ENCODE measurements at regions not wholly inside any gene's neighbourhood (a gene's known extent, or its start where the extent isn't known, plus 50 kb on each side); places are given as distances from the start of the nearest gene placed in this dataset.

DNA sequence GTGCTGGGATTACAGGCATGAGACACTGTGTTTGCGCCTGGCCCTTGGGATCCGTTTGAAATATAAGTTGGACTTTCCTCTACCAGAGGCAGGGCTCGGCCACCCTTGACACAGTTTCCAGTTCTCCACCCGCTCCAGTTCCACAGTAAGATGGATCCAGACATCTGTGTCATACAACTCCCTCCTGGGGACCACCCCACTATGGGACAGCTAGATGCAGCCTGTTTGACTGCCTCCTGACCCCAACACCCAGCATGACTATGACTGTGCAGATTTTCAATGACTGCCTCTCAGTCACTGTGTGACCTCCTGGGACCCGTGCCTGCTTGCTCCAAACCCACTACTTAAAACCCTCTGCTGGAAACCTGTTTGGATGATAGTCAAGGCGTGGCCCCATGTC, 166.7 kb downstream of the IRF8 start:
- Mint-ChIP-seq H3K4me1 (no peaks in the 10 kb centered on the region), H3K27ac (no peak overlapping the region)

DNA sequence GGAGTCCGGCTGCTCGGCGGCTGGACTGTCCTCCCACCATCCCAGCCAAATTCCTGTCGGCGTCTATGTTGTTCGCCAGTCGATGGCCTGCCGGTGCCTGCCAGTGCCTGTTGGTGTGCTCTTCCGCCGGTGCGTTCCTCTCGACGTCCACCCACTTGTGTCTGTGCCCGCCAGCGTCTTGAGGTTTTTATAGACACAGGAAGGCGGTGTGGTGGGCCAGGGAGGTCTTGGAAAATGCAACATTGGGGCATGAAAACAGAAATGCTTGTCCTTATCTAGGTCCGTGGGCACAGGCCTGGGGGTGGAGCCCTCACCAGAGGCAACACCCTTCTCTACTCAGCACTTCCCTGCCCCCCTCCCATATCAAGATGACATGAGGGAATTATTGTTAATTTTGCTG, 167.8 kb downstream of the IRF8 start:
- no peak overlapping the region for H3K27ac Mint-ChIP-seq
- no peaks in the 10 kb centered on the region for H3K36me3 Mint-ChIP-seq
- ATAC-seq (ENCODE audit: low read depth in 2 of 2) (no peak), DNase-seq (no peak)
- peaks cover 0 to 2% (median 0%) of the 10 kb centered on the region in 7 donors for H3K9me3 Mint-ChIP-seq
- peaks cover 30 to 79% (median 79%) of the 10 kb centered on the region in 3 donors for H3K27me3 Mint-ChIP-seq
- H3K4me3 Mint-ChIP-seq: no peak overlapping the region
- H3K4me1 Mint-ChIP-seq: no peaks in the 10 kb centered on the region

More for the DNA sequence above, 166.7 kb downstream of the IRF8 start:
- H3K36me3 Mint-ChIP-seq: no peaks in the 10 kb centered on the region
- DNase-seq (no peak), ATAC-seq (ENCODE audit: low read depth in 2 of 2) (no peak)
- peaks cover 0 to 2% (median 0%) of the 10 kb centered on the region in 7 donors for H3K9me3 Mint-ChIP-seq
- peaks cover 31 to 80% (median 78%) of the 10 kb centered on the region in 3 donors for H3K27me3 Mint-ChIP-seq
- no peak overlapping the region for H3K4me3 Mint-ChIP-seq

- Mint-ChIP-seq H3K9me3 (peaks cover 0 to 2% (median 0%) of the 10 kb centered on the region in 7 donors), H3K4me3 (no peak overlapping the region), H3K27me3 (peaks cover 28 to 81% (median 79%) of the 10 kb centered on the region in 3 donors), H3K27ac (peak overlapping the region in 1 of 6 donors; percentile 38), H3K4me1 (no peaks in the 10 kb centered on the region), H3K36me3 (no peaks in the 10 kb centered on the region)
- no peak for DNase-seq
- ATAC-seq (ENCODE audit: low read depth in 2 of 2): no peak
Observed at GRCh38 chr16:86067516-86067915, 168.6 kb downstream of the IRF8 start.

DNA sequence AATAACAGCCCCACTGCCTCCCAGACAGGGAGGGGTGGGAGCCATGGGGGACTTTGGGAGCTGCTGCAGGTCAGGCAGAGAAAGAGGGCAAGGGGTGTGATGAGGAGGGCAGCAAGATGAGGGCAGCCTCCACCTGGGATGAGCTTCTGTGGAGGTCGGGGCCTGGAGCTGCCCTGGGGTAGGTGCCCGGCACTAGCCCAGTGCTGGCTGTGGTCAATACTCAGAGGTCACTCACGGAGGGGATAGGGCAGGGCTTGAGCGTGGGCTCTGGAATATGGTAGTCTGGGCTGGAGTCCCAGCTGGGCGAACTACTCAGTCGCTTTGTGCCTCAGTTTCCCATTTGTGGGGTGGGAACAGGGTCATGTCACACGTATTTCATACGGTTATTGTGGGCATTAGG, 169.0 kb downstream of the IRF8 start:
- H3K4me1 Mint-ChIP-seq: no peaks in the 10 kb centered on the region
- H3K27ac Mint-ChIP-seq: peak overlapping the region in 1 of 6 donors; percentile 38
- no peak for DNase-seq
- peaks cover 0 to 2% (median 0%) of the 10 kb centered on the region in 7 donors for H3K9me3 Mint-ChIP-seq
- ATAC-seq (ENCODE audit: low read depth in 2 of 2): no peak
- peaks cover 31 to 80% (median 79%) of the 10 kb centered on the region in 3 donors for H3K27me3 Mint-ChIP-seq
- H3K36me3 Mint-ChIP-seq: no peaks in the 10 kb centered on the region
- H3K4me3 Mint-ChIP-seq: no peak overlapping the region

GRCh38 chr16:86068722-86069121, 169.8 kb downstream of the IRF8 start:
- no peaks in the 10 kb centered on the region for H3K4me1 Mint-ChIP-seq
- H3K27ac Mint-ChIP-seq: no peak overlapping the region
- peaks cover 0 to 2% (median 0%) of the 10 kb centered on the region in 7 donors for H3K9me3 Mint-ChIP-seq
- ATAC-seq (ENCODE audit: low read depth in 2 of 2) (no peak), DNase-seq (no peak)
- H3K4me3 Mint-ChIP-seq: no peak overlapping the region
- H3K36me3 Mint-ChIP-seq: no peaks in the 10 kb centered on the region
- peaks cover 33 to 82% (median 81%) of the 10 kb centered on the region in 3 donors for H3K27me3 Mint-ChIP-seq

- Mint-ChIP-seq H3K4me1 (no peaks in the 10 kb centered on the region), H3K9me3 (peaks cover 0 to 2% (median 0%) of the 10 kb centered on the region in 7 donors), H3K4me3 (peak overlapping the region in 1 of 8 donors; percentile 47), H3K27ac (no peak overlapping the region), H3K36me3 (no peaks in the 10 kb centered on the region), H3K27me3 (peaks cover 39 to 79% (median 79%) of the 10 kb centered on the region in 3 donors)
- DNase-seq (no peak), ATAC-seq (ENCODE audit: low read depth in 2 of 2) (no peak)
Observed at GRCh38 chr16:86069736-86070298, 170.9 kb downstream of the IRF8 start.

- Mint-ChIP-seq H3K4me1 (no peaks in the 10 kb centered on the region), H3K27me3 (peaks cover 42 to 85% (median 81%) of the 10 kb centered on the region in 3 donors), H3K4me3 (no peak overlapping the region), H3K27ac (no peak overlapping the region), H3K9me3 (peaks cover 0 to 2% (median 0%) of the 10 kb centered on the region in 7 donors), H3K36me3 (no peaks in the 10 kb centered on the region)
- no peak for ATAC-seq (ENCODE audit: low read depth in 2 of 2)
- DNase-seq: no peak
Observed at GRCh38 chr16:86070484-86070883, 171.5 kb downstream of the IRF8 start.

DNA sequence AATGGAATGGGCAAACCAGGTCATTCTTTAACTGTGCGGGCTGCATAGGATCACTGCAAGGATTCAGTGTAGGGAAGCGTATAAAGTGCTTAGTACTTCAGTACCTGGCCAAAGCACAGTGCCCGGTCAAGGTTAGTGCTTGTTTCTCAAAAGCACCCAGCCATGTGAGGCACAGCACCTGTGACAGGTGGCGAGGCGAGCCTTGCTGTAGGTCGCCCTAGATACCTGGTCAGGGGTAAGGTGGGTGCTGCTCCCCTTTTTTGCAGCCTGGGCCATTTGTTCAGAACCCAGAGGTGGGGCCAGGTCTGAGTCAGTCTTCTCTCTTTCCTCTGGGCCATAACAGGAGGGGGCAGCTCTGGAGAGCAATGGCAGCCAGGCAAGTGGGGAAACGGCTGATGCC, 172.0 kb downstream of the IRF8 start:
- H3K36me3 Mint-ChIP-seq: no peaks in the 10 kb centered on the region
- peaks cover 40 to 87% (median 82%) of the 10 kb centered on the region in 3 donors for H3K27me3 Mint-ChIP-seq
- no peak overlapping the region for H3K4me3 Mint-ChIP-seq
- peak overlapping the region in 1 of 6 donors; percentile 27 for H3K27ac Mint-ChIP-seq
- H3K9me3 Mint-ChIP-seq: peaks cover 0 to 2% (median 0%) of the 10 kb centered on the region in 7 donors
- ATAC-seq (ENCODE audit: low read depth in 2 of 2) (no peak), DNase-seq (no peak)
- H3K4me1 Mint-ChIP-seq: no peaks in the 10 kb centered on the region

GRCh38 chr16:86071611-86072240, 172.8 kb downstream of the IRF8 start:
- no peaks in the 10 kb centered on the region for H3K36me3 Mint-ChIP-seq

GRCh38 chr16:86072328-86073102, 173.6 kb downstream of the IRF8 start:
- DNase-seq (no peak), ATAC-seq (ENCODE audit: low read depth in 2 of 2) (peak in 1 of 2 donors; percentile 49)
- Mint-ChIP-seq H3K36me3 (no peaks in the 10 kb centered on the region), H3K4me3 (no peak overlapping the region), H3K4me1 (no peaks in the 10 kb centered on the region), H3K27me3 (peaks cover 37 to 82% (median 74%) of the 10 kb centered on the region in 3 donors), H3K9me3 (peaks cover 0 to 2% (median 0%) of the 10 kb centered on the region in 7 donors), H3K27ac (no peak overlapping the region)

More at GRCh38 chr16:86071611-86072240, 172.8 kb downstream of the IRF8 start:
- no peaks in the 10 kb centered on the region for H3K4me1 Mint-ChIP-seq
- H3K9me3 Mint-ChIP-seq: peaks cover 0 to 2% (median 0%) of the 10 kb centered on the region in 7 donors
- H3K27me3 Mint-ChIP-seq: peaks cover 41 to 85% (median 82%) of the 10 kb centered on the region in 3 donors
- H3K4me3 Mint-ChIP-seq: no peak overlapping the region
- ATAC-seq (ENCODE audit: low read depth in 2 of 2): no peak
- H3K27ac Mint-ChIP-seq: peak overlapping the region in 1 of 6 donors; percentile 85
- no peak for DNase-seq

DNA sequence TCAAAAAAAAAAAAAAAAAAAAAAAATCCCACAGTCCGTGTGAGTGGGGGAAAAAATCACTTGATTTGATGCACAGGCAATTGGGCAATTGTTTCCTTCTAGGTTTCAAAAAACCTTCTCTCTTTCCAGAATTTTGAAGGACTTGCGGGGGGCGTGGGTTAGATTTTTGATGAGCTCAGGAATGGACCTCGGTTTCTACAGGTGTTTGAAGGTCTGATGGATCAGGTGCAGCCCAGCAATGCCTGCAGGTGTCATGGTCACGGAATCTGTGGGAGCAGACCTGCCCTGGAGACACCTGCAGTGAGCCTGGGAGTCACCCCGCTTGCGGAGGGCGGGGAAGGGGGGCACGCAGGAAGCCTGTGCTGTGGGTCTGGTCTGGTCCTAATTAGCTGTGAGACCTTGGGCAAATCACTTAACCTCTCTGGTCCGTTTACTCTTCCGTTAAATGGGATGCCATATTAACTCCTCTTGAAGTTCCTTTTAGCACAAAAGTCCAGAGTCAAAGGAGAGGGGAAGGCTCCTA, 174.2 kb downstream of the IRF8 start:
- ATAC-seq (ENCODE audit: low read depth in 2 of 2) (no peak), DNase-seq (no peak)
- Mint-ChIP-seq H3K36me3 (no peaks in the 10 kb centered on the region), H3K4me1 (no peaks in the 10 kb centered on the region), H3K27ac (no peak overlapping the region), H3K4me3 (no peak overlapping the region), H3K9me3 (peaks cover 0 to 2% (median 0%) of the 10 kb centered on the region in 7 donors), H3K27me3 (peaks cover 36 to 82% (median 67%) of the 10 kb centered on the region in 3 donors)

- Mint-ChIP-seq H3K27me3 (peaks cover 38 to 79% (median 60%) of the 10 kb centered on the region in 3 donors), H3K4me3 (no peak overlapping the region), H3K36me3 (no peaks in the 10 kb centered on the region), H3K27ac (no peak overlapping the region), H3K9me3 (peaks cover 0 to 1% (median 0%) of the 10 kb centered on the region in 7 donors), H3K4me1 (no peaks in the 10 kb centered on the region)
- DNase-seq (no peak), ATAC-seq (ENCODE audit: low read depth in 2 of 2) (no peak)
Observed at GRCh38 chr16:86073763-86074493, 175.0 kb downstream of the IRF8 start.

Measured in naive B cell (primary cell).